Psoas muscle (tissue), 7 donors: ENCODE measurements at regions not wholly inside any gene's neighbourhood (a gene's known extent, or its start where the extent isn't known, plus 50 kb on each side); places are given as distances from the start of the nearest gene placed in this dataset.

Experiments used
- ATAC-seq, 4 donors: fragments of 200-7000 bp; cut with Tn5 transposase; one replicate each; pipeline ENCODE4 v1.9.1; 2020; ENCODE audit warnings: moderate library complexity in 3 of 4, mild to moderate bottlenecking in 2 of 4
- DNase-seq, 2 donors: peaks; one replicate each; pipeline ENCODE4 v3.0.0-alpha.2; 2020
- H3K27ac ChIP-seq: fragments of 200-600 bp; one replicate; pipeline ENCODE4 v1.8.0; 2022
- H3K27me3 ChIP-seq, 3 donors: fragments of 200-600 bp in 1 of 3; one replicate each; pipeline versions ENCODE4 v1.6.1 to v1.8.0; 2013 to 2022; ENCODE audit warnings: low read length in 2 of 3, mild to moderate bottlenecking in 2 of 3, moderate library complexity in 1 of 3; ENCODE audit not compliant: insufficient read depth in 3 of 3
- H3K36me3 ChIP-seq, 2 donors: fragments of 200-600 bp in 1 of 2; one replicate each; pipeline versions ENCODE4 v1.6.1 to v1.8.0; 2013 to 2022; ENCODE audit warnings: low read depth in 1 of 2, mild to moderate bottlenecking in 1 of 2, moderate library complexity in 1 of 2; ENCODE audit not compliant: insufficient read depth in 1 of 2
- H3K4me1 ChIP-seq: fragments of 200-600 bp; one replicate; pipeline ENCODE4 v1.8.0; 2022
- H3K4me3 ChIP-seq: fragments of 200-600 bp; one replicate; pipeline ENCODE4 v1.8.0; 2022; ENCODE audit warnings: mild to moderate bottlenecking
- H3K9me3 ChIP-seq: fragments of 200-600 bp; one replicate; pipeline ENCODE4 v1.8.0; 2022
- CTCF ChIP-seq: fragments of 200-600 bp; IDR thresholded peaks from one replicate; pipeline ENCODE4 v1.8.0; 2022; ENCODE audit warnings: antibody characterized with exemption
- WGBS, 3 donors: extraction: QIAGEN DNeasy Blood & Tissue Kit; methylation state at CpG; one replicate each; pipeline versions ENCODE4 v1.1.6 to v1.1.7; 2013; 5-methylcytosine and 5-hydroxymethylcytosine counted together
- intact Hi-C, 2 donors: fragments of 100-400 bp; cut with DNase I; formaldehyde crosslinking; loops; one replicate each; pipeline versions ENCODE4 v1.11.0 to v1.14.2; 2022
- donor health status: healthy with polysubstance abuse.
- donor health status: DM: no; HTN: no; CAD: no; lungs with moderate emphysema.
- donor health status: Bipolar disorder and iron deficiency.
- donor health status: healthy.
- donor health status: DM: yes; HTN: yes; CAD: no.
- donor health status: DM: no; HTN: no; CAD: no.
- donor health status: DM: yes; HTN: yes; CAD: no.

- peaks cover 0 to 36% of the 10 kb centered on the region in 2 donors for H3K36me3 ChIP-seq
- DNase-seq (no peak), ATAC-seq (no peak)
- H3K27me3 ChIP-seq, result no peaks in the 10 kb centered on the region
- 93 to 100% (median 98%) methylated on average over 2 of the region's 2 CpGs for WGBS, 3 donors
- no peaks in the 10 kb centered on the region for H3K9me3 ChIP-seq
- no peak overlapping the region for H3K27ac ChIP-seq
- intact Hi-C loops, result no loop called here
- no peaks in the 10 kb centered on the region for H3K4me1 ChIP-seq
- H3K4me3 ChIP-seq, result no peak overlapping the region
- no peak for TF ChIP-seq CTCF
These were observed 510.9 kb downstream of the UTRN start for GRCh38 chr6:144796070-144796469.

- H3K4me1 ChIP-seq, result no peaks in the 10 kb centered on the region
- peaks cover 0 to 36% of the 10 kb centered on the region in 2 donors for H3K36me3 ChIP-seq
- WGBS, 3 donors, result 76 to 77% (median 76%) methylated on average over 7 of the region's 7 CpGs
- intact Hi-C loops, result no loop called here
- ATAC-seq (no peak), DNase-seq (no peak)
- no peaks in the 10 kb centered on the region for H3K27me3 ChIP-seq
- no peaks in the 10 kb centered on the region for H3K9me3 ChIP-seq
- TF ChIP-seq CTCF, result no peak
- H3K27ac ChIP-seq, result no peak overlapping the region
- no peak overlapping the region for H3K4me3 ChIP-seq
These were observed 512.9 kb downstream of the UTRN start for GRCh38 chr6:144797881-144798589.

GRCh38 chr6:144804246-144804790 is 519.2 kb downstream of the UTRN start:
- peaks cover 0 to under 1% of the 10 kb centered on the region in 2 donors for H3K36me3 ChIP-seq
- ATAC-seq (no peak), DNase-seq (no peak)
- no peak for TF ChIP-seq CTCF
- no peak overlapping the region for H3K4me3 ChIP-seq
- intact Hi-C loops, result no loop called here
- no peaks in the 10 kb centered on the region for H3K27me3 ChIP-seq
- H3K27ac ChIP-seq, result no peak overlapping the region
- H3K4me1 ChIP-seq, result no peaks in the 10 kb centered on the region
- H3K9me3 ChIP-seq, result no peaks in the 10 kb centered on the region

- H3K4me1 ChIP-seq, result no peaks in the 10 kb centered on the region
- no peaks in the 10 kb centered on the region for H3K9me3 ChIP-seq
- H3K4me3 ChIP-seq, result no peak overlapping the region
- intact Hi-C loops, result no loop called here
- DNase-seq (no peak), ATAC-seq (no peak)
- no peaks in the 10 kb centered on the region for H3K27me3 ChIP-seq
- 94 to 96% (median 95%) methylated on average over 1 of the region's 1 CpG for WGBS, 3 donors
- no peaks in the 10 kb centered on the region for H3K36me3 ChIP-seq
- TF ChIP-seq CTCF, result no peak
- no peak overlapping the region for H3K27ac ChIP-seq
These were observed 519.9 kb downstream of the UTRN start for GRCh38 chr6:144805049-144805448.

- no peaks in the 10 kb centered on the region for H3K36me3 ChIP-seq
- no peak for ATAC-seq
- H3K4me1 ChIP-seq, result no peaks in the 10 kb centered on the region
- no peak for DNase-seq
- no peak for TF ChIP-seq CTCF
- no peaks in the 10 kb centered on the region for H3K27me3 ChIP-seq
- H3K4me3 ChIP-seq, result no peak overlapping the region
- intact Hi-C loops, result no loop called here
- no peaks in the 10 kb centered on the region for H3K9me3 ChIP-seq
- H3K27ac ChIP-seq, result no peak overlapping the region
These were observed 521.1 kb downstream of the UTRN start for GRCh38 chr6:144806222-144806621.
